DMS53 treated with DMSO at 0.1 percent for 48 hours (cell line): ENCODE measurements at regions not wholly inside any gene's neighbourhood (a gene's known extent, or its start where the extent isn't known, plus 50 kb on each side); places are given as distances from the start of the nearest gene placed in this dataset.
"Not testable (repeated sequence)": the region's sequence is repeated elsewhere in the genome, so short reads cannot be mapped to it uniquely, and the experiment has no call there.

Source experiments
- DNase-seq: peaks from one replicate; lab custom pipeline; 2025; ENCODE audit not compliant: unreplicated experiment; lab: John Stamatoyannopoulos, UW

DNA sequence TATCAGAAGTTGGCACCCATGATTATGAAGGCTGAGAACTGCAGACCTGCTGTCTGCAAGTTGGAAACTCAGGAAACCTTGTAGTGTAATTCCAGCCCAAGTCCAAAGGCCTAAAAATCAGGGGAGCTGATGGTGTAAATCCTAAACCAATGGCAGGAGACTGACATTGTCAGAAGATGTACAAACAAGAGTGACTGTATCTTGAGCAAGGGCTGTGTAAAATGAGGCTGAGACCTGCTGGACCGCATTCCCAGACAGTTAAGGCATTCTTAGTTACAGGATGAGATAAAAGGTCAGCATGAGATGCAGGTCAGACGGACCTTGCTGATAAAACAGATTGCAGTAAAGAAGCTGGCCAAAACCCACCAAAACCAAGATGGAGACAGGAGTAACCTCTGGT is 147.7 kb downstream of the COG6 start:
- no peak for DNase-seq

DNA sequence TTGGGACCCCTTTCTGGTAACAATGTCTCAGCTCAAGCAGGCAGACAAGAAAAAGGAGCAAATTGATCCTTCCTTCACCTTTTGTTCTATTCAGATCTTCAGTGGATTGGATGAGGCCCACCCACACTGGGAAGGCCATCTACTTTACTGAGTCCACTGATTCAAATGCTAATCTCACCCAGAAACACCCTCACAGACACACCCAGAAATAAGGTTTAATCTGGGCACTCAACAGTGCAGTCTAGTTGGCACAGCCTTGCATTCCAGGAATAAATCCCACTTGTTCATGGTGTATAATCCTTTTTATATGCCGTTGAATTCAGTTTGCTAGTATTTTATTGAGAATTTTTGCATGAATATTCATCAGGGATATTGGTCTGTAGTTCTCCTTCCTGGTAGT is 148.4 kb downstream of the COG6 start:
- DNase-seq: no peak

DNA sequence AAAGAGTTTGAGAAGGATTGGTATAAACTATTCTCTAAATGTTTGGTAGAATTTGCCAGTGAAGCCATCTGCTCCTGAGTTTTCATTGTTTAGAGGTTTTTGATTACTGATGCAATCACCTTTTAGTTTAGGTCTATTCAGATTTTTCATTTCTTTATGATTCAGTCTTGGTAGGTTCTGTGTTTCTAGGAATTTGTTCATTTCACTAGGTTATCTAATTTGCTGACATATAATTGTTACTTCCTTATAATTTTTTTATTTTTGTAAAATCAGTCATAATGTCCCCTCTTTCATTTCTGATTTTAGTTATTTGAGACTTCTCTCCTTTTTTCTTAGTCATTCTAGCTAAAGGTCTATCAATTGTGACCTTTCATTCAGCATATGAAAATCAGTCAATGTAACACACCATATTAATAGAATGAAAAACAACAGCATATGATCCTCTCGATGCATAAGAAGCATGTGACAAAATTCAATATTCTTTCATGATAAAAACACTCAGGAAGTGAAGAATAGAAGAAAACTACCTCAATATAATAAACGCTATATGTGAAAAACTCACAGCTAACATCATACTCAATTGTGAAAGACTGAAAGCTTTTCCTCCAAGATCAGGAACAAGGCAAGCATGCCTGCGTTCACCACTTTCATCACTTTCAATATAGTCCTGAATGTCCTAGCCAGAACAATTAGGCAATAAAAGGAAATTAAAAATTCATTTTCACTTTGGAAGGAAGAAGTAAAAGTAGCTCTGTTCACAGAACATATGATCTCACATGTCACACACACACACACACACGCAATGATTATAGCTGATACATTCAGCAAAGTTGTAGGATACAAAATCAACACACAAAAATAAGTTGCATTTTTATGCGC is 149.1 kb downstream of the COG6 start:
- DNase-seq: no peak

DNA sequence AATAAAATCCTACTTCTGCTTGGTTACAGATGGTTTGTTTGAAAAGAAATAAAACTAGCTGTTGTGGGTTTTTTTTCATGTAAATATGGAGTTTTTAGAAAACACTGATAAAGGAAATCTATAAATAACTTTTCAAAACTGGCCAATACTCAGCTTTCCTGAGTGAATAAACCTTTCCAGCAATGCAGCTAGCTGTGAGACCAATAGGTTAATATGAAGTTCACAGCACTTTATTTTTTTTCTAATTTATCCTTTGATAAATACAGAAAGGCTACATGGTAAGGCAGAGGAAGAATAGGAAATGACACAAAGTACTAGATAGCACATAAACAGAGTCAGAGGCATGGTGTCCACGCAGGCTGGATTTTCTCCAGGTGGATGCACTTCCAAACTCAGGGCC is 154.0 kb downstream of the COG6 start:
- no peak for DNase-seq

DNA sequence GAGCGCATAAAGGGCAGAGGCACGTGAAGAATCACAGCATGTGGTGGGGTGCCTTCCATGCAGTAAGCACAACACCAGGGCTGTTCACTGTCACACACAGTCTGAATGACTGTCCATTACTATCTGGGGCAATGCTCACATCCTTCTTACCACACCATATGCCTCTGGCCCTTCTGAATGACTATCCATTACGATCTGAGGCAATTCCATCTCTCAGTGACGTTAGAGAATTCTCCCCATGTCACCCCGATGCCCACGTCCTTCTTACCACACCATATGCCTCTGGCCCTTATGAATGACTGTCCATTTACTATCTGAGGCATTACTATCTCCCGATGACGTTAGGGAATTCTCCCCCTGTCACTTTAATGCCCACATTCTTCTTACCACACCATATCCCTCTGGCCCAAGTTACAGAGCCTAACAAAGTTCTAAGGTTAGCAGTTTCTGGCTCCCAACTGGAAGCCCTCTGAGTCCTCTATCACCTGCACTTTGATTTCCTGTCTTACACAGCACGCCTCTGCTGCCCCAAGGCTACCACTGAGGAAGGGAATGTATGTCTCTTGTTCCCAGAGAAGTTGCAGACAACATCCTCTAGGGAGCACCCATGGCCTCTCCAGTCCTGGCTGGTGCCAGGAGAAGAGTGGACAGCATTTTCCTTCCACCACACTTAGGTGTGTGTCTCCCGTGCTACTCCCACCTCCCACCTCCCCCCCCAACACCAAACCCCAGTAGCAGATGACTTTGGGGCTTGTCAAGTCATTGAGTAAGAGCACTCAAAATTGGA is 154.8 kb downstream of the COG6 start:
- DNase-seq: no peak

DNA sequence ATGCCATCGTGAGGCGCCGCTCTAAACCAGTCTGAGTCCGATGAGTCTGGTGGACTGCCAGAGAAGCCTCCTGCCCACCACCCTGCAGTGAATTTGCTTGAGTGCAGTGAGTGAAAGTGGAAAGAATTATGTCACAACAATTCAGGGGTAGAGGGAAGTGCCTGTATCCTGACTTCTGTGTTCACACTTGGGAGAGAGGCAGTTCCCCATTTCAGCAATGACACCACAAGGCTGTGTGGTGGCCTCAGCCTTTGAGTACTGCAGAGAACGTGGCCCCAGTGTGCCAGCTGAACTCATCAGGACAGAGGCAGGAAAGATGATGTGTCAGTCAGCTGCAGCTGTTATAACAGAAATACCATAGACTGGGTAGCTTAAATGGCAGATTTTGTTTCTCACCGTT is 155.6 kb downstream of the COG6 start:
- DNase-seq: no peak

DNA sequence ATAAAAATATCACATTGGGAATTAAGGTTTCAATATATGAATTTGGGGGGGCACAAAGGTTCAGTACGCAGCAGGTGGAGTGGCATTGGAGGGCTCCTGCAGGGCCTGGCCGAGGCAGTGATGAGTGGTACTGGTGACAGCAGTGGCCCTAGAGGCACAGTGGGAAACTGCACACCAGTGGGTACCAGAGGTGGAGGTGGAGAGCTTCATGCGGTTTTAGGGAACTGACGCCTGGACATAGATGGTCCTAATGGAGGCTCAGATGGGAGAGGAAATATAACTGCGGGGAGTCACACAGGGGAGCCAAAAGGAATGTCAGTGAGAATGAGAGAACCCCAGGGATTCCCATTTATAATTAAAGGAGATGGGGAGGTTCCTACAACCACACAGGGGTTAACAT is 156.2 kb downstream of the COG6 start:
- no peak for DNase-seq

DNA sequence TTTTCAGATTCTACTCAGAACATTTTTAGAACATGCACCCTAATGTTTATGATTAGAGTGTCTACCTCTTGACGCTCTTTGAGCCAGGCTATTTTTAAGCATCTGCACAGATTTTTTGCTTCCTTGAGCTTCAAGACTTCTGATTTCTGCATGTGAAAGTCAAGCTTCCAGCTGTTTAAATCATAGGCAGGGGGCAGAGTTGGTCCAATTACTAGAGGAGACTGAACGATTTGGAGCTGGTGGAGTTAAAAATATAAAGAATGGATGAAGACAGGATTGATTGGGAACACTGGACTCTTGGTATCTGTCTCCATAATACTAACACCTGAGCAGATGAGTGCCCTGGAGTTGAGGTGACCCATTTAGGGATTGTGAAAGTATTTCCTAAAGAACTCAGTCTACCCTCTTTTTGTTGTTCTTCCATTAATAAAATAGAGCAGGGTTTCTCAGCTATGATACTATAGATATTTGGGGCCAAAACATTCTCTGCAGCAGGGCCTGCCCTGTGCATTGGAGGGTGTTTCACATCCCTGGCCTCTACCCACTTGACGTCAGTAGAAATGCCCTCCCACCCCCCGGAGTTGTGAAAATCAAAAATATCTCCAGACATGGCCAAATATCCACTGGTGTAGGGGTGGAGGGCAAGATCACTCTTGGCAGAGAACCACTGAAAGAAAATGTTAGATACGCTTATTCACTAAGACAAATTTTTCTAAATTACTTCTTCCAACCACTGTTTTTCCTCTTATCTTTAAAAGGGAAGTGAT is 160.1 kb downstream of the COG6 start:
- no peak for DNase-seq

DNA sequence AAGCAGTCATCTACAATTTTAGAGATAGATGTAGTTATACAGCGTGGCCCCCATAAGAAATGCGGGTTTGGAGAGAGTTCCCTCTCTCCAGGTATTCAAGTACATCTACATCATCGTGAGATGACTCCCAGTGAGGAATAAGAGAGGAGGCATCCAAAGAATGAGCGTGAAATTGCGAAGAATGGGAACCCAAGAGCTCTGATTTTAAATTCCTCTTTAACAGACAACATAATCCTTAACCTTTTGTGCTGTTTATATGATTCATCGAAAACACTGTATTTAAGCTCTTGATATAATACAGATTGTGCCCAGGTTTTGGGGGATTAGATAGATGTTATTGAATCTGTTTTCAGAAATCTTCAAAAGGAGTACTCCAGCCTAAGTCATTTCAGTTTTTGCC is 161.5 kb downstream of the COG6 start:
- no peak for DNase-seq

DNA sequence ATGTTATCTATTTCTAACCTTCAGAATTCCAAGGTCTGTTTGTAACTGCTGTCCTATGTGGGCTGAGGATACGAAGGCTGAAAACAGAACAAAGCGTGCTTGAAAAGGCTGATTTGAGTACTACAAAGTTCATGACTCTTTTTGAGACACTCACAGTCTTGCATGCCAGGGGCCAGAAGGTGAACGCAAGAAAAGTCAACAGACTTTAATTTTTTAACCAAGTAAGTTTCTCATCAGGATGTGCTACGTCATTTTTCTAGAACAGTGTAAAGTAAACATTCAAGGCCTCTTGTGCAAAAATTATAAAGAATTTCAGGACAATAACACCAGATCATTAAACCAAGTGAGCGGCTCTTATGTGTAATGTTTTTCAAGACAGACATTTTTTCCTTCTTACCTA is 163.5 kb downstream of the COG6 start:
- DNase-seq: no peak

DNA sequence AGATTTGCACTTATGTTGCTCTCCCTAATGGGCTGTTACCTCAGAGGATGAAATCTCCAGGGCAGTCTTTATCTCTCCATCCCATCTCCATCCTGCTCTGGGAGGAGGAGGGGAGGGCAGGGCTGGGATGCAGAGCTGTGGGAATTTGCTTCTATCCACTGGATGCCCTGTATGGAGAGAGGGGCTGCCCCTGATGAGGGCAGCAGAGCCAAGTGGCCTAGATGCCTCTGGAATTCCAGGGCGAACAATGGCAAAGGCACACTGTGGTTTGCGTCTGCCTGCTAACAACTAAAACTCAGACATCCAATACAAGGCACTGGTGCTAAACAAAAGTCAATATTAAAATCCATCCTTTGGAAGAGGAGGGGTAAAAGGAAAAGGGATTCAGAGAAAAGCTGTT is 165.1 kb downstream of the COG6 start:
- DNase-seq: no peak

DNA sequence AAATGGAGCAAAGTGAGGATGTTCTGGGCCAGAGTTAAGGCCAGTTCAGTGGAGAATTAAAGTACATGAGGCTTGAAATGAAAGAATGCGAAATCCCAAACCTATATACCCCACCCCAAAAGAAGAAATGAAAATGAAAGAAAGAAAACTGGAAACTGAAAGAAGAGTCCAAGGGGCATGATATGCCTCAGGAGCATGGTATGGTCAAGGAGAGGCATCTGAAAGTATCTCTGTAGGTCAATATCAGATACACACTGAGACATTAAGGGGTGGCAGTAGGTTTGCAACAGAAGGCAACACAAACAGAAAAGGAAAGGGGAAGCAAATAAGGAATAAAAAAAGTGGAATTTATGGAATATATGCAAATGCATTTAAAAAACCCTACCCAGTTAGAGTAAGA is 166.5 kb downstream of the COG6 start:
- no peak for DNase-seq

DNA sequence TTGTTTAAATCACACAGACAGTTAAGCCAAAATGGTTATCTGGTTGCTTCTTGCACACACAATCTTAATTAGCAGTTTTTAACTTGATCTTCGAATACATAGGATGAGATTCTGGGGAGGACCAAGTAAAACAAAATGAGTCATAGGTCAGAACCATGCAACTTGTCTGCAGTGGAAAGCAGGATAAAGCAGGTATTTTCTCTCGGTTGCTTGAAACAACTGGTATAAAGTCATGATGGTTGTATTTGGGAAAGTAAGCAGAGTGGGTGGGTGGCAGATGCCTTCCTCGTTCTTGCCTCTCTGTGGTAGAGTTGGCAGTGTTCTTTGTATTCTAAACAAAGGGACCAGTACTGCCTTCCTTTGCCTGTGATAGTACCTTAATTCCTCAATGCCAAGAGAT is 167.0 kb downstream of the COG6 start:
- DNase-seq: no peak

DNA sequence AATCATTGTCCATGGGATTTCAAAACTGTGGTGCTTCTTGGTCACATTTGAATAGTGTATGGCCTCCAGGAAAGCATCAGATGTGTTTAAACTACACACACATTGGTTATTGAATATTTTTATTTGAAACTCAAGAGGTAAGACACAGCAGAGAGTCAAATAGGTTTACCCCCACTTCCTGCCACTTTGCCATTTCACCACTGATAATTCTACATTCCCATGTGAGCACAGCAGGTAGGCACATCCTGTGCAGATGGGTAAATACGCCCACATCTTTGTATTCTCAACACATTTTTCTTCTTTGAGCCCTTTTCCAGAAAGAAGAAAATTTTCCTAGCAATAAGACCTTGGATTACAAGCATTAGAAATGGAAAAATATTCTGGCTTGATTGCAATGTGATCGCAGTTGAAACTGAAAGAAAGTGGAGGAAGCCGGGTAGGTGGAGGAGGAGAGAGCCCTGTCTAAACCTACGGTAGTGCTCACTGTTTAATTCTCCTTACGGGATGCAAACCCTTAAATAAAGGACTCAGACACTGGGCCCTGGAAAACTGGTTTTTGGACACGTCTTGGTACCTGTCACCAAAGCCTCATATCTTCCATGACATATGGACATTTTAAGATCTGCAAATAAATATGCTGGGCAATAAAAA is 167.7 kb downstream of the COG6 start:
- no peak for DNase-seq

DNA sequence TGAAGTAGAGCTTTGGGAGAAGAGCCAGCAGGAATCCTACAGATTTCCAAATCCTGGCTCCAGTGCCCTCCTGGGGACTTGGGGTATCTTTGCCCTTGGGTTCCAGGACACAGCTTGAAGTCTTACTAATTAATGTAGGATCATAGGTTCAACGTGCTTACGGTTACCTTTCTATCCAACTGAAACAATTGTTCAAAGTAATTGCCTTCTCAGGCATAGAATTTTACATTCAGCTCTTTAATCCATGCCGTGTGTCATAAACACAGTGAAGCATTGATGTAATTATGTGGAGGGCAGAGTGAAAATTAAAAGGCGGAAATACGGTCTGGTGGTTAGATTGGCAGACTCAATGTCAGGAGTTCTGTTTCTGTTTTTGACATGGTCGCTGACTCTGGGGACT is 170.4 kb downstream of the COG6 start:
- no peak for DNase-seq

DNA sequence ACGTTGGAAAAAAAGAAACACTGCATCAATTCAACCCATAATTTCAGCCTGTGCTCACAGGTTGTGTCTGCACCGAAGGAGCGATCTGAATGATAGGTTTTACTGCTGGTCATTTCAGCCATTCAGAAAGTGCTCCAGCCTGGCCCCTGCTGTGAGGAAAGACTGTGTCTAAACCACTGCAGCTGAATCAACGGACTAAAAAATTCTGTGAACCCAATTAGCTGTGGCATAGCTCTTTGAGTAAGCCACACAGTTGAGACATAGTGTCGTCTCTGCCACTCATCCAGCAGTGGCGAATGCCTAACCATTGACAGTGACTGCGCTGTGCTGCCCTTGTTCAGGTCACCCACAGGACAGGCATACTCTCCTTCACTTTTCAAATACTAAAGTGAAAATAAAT is 179.8 kb downstream of the COG6 start:
- DNase-seq: no peak

DNA sequence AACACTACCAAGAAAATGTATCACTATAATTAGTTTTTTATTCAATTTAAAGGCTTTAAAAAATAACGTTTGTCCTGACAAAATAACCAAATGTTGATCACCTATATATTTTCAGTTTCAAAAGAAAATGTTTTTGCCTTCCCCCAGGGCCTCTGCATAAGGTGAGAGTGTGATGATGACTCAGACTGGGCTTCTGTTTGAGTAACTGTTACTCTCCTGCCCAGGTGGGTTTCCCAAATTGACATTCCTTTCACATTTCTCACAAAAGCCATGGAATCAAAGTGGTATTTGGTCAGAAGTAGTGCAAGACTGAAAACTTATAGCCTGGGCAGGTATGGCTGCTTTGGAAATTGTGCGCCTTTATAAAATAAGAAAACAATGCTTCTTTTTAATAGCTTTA is 180.6 kb downstream of the COG6 start:
- DNase-seq: no peak

DNA sequence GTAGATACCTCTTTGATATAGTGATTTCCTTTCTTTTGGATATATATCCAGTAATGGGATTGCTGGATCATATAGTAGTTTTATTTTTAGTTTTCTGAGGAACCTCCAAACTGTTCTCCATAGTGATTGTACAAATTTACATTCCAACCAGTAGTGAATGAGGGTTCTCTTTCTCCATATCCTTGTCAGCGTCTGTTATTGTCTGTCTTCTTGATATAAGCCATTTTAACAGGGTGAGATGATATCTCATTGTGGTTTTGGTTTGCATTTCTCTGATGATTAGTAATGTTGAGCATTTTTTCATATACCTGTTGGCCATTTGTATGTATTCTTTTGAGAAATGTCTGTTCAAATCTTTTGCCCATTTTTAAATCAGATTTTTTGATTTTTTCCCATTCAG is 182.4 kb downstream of the COG6 start:
- not testable (repeated sequence) for DNase-seq

DNA sequence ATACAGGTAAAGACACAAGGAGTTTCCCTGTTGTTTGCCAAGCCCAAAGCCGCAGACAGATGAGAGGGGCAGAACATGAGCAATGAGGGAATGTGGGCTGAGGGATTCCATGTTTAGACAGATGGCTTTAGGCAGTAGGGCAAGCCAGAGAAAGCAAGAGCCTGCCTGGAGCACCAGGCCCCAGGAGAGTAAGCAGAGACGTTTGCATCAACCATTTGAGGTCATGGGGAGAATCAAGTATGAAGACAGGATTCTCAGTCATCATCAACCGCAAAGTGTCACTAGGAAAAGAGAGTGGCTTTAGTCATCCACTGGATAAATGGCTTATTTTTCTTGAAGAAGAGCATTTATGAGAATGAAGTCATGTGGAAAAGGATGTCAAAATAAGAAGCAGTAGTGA is 184.7 kb downstream of the COG6 start:
- DNase-seq: no peak

DNA sequence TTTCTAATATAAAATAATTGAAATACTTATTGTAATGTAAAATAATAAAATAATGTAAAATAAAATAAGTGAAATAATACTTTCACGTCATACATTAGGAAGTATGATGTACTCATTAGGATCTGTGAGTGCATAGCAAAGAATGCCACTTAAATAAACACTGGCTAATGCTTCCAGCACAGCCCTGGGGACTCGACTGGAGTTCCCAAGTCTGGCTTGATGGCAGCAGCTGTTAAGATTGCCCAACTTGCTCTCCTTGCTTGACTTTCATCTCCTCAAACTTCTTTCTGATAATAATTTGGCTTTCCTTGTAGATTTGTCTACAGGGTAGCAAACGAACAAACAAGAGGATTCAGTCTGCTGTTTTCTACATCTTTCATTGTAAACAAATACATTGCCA is 191.9 kb downstream of the COG6 start:
- no peak for DNase-seq

DNA sequence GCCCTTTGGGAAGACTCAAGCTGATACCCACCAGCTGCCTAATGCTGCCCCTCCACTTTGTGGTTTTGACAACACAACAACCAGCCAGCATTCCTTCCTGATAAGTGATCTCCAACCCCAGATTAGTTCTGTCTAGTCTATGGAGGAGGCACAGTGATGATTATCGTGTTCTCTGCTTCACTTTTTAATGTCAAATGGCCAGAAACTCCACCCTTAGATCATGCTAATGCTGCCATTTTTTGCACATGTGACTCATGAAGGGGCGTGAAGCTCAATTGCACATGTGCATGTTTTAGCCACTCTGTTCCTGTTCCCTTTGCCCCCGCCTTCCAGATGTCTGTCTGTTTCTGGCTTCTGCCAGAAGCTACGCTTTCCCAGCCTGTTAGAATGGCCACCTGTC is 199.8 kb downstream of the COG6 start:
- no peak for DNase-seq
